ENCODE measurements at regions not wholly inside any gene's neighbourhood (a gene's known extent, or its start where the extent isn't known, plus 50 kb on each side); places are given as distances from the start of the nearest gene placed in this dataset.
"Not testable (repeated sequence)": the region's sequence is repeated elsewhere in the genome, so short reads cannot be mapped to it uniquely, and the experiment has no call there.

DNA sequence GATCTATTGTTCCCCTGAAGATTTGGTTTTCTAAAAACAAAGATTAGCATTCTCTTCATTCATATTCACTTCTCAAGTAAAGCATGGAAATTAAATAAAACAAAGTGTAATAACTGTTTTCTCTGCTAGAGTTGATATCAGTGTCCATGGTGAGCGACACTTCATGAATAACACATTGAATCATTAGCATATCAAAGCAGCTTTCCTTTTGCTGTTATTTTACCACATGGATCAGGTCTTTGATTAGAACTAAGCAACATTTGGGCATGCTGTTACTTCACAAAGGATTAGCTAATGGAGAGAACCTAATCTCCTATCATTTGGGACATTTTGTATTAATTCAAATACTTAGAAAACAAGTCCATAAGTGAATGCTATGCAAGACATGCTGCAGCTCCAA lies 368.8 kb upstream of the CDH19 start:
- H3K4me3 Mint-ChIP-seq, result no peak overlapping the region
- no peak for ATAC-seq
- H3K9me3 Mint-ChIP-seq, result no peaks in the 10 kb centered on the region
- no peak for DNase-seq
- H3K36me3 Mint-ChIP-seq (ENCODE audit: low read depth), result no peaks in the 10 kb centered on the region
- H3K27ac Mint-ChIP-seq, result no peak overlapping the region
- H3K4me1 Mint-ChIP-seq, result no peaks in the 10 kb centered on the region
- H3K27me3 Mint-ChIP-seq, result no peaks in the 10 kb centered on the region

DNA sequence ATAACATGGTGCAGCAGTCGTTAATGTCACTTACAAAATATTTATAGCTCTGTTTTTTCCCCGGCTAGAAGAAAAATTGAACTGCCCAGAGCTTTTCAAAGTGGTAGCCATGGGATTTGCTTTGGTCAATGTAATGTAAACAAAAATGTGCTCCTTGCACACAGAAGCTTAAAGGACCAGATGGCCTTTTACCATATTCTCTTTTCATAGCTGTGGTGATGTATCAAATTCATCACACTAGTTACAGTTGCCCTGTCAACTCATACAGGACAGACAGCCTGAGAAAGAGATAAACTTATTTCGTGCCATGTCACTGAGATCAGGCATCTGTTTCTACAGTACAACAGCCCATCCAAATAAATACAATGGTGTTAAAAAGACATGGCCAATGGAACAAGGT lies 368.1 kb upstream of the CDH19 start:
- Mint-ChIP-seq H3K4me1 (no peaks in the 10 kb centered on the region), H3K36me3 (ENCODE audit: low read depth) (no peaks in the 10 kb centered on the region), H3K27ac (no peak overlapping the region), H3K4me3 (no peak overlapping the region), H3K9me3 (no peaks in the 10 kb centered on the region), H3K27me3 (no peaks in the 10 kb centered on the region)
- DNase-seq (no peak), ATAC-seq (no peak)

DNA sequence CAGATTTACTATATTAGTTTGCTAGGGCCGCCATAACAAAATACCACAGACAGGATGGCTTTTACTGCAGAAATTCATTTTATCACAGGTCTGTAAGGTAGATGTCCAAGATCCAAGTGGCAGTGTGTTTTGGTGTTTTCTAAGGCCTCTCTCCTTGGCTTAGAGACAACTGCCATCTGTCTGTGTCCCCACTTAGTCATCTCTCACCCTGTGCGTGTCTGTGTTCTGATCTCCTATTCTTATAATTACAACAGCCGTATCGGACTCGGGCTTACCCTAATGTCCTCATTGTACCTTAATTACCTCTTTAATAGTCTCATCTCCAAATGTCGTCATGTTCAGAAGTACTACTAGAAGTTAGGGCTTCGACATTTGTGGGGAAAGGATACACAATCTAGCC lies 362.3 kb upstream of the CDH19 start:
- DNase-seq, result no peak
- no peak overlapping the region for H3K27ac Mint-ChIP-seq
- no peaks in the 10 kb centered on the region for H3K9me3 Mint-ChIP-seq
- no peaks in the 10 kb centered on the region for H3K36me3 Mint-ChIP-seq (ENCODE audit: low read depth)
- no peaks in the 10 kb centered on the region for H3K27me3 Mint-ChIP-seq
- no peaks in the 10 kb centered on the region for H3K4me1 Mint-ChIP-seq
- H3K4me3 Mint-ChIP-seq, result no peak overlapping the region
- no peak for ATAC-seq

DNA sequence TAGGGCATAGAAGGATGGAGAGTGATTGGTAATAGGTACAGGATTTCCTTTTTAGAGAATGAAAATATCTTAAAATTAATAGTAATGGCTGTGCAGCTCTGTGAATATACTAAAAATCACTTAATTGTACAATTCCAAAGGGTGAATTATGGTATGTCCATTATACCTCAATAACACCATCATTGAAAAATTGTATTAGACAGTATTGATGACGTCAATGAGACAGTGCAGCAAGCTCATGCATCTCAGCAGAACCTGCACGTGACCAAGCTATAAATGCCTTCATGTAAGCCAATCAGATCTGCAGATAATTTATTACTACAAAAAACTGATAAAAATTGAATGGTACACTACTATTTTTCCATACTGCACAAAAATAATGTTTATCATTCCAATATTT lies 354.4 kb upstream of the CDH19 start:
- H3K36me3 Mint-ChIP-seq (ENCODE audit: low read depth), result no peaks in the 10 kb centered on the region
- H3K27ac Mint-ChIP-seq, result no peak overlapping the region
- no peaks in the 10 kb centered on the region for H3K27me3 Mint-ChIP-seq
- no peaks in the 10 kb centered on the region for H3K4me1 Mint-ChIP-seq
- no peaks in the 10 kb centered on the region for H3K9me3 Mint-ChIP-seq
- ATAC-seq (no peak), DNase-seq (no peak)
- no peak overlapping the region for H3K4me3 Mint-ChIP-seq

DNA sequence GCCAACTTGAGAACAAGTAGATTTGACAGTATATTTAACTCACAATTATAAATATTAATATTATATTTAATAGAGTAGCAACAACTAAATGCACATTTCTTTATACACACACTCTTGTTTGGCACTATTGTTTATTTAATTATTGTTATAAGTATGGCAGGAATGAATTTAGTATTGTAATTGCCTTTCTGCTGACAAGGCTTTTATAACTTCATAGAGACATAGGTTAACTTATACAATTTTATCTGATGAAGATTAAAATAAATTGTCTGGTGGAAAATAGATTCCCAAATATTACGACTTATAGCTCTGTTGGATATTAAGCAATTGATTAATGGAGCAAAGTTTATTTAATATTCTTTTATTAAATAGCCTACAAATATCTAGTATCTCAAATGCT lies 347.9 kb upstream of the CDH19 start:
- Mint-ChIP-seq H3K4me3 (no peak overlapping the region), H3K36me3 (ENCODE audit: low read depth) (no peaks in the 10 kb centered on the region), H3K27ac (no peak overlapping the region), H3K27me3 (no peaks in the 10 kb centered on the region), H3K4me1 (no peaks in the 10 kb centered on the region), H3K9me3 (peaks cover 3% of the 10 kb centered on the region)
- ATAC-seq (no peak), DNase-seq (no peak)

DNA sequence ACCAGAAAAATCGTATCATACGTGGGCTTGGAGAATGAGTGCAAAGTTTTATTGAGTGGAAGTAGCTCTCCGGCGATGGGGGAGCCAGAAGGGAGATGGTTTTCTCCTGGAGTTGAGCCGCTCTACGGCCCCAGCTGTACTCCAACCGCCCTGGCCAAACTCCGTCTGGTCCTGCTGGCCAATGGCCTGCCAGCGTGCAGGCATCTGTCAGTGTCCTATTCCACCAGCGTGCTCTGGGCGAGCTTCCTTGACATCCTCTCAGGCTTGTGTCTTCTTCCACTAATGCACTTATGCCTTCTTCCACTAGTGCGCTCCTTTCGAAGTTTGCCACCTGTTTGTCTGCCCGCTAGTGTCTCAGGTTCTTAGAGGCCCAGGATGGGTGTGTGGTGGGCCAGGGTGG lies 345.5 kb upstream of the CDH19 start:
- no peak for DNase-seq
- peaks cover 3% of the 10 kb centered on the region for H3K9me3 Mint-ChIP-seq
- H3K4me1 Mint-ChIP-seq, result no peaks in the 10 kb centered on the region
- no peak overlapping the region for H3K4me3 Mint-ChIP-seq
- no peak for ATAC-seq
- no peak overlapping the region for H3K27ac Mint-ChIP-seq
- no peaks in the 10 kb centered on the region for H3K27me3 Mint-ChIP-seq
- H3K36me3 Mint-ChIP-seq (ENCODE audit: low read depth), result no peaks in the 10 kb centered on the region

DNA sequence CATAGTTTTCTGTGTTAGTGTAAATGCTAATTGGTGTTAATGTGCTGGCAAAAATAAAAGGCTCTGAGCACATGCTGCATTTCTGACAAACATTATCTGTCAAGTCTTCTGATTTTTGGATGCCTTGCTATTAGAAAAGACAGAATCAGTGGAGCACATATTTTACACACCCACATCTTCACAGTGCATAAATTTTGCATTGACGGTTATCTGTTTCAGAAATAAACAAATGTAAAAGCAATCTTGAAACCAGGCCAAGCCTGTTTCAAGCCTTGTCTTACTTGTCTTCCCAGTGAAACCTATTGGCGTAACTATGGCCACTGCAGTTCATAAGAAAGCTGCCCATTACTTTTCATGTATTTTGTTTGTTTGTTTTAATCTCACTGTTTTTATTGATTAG lies 333.7 kb upstream of the CDH19 start:
- Mint-ChIP-seq H3K27ac (no peak overlapping the region), H3K27me3 (no peaks in the 10 kb centered on the region), H3K36me3 (ENCODE audit: low read depth) (no peaks in the 10 kb centered on the region), H3K4me3 (no peak overlapping the region), H3K9me3 (peaks cover 14% of the 10 kb centered on the region), H3K4me1 (no peaks in the 10 kb centered on the region)
- DNase-seq (no peak), ATAC-seq (no peak)

DNA sequence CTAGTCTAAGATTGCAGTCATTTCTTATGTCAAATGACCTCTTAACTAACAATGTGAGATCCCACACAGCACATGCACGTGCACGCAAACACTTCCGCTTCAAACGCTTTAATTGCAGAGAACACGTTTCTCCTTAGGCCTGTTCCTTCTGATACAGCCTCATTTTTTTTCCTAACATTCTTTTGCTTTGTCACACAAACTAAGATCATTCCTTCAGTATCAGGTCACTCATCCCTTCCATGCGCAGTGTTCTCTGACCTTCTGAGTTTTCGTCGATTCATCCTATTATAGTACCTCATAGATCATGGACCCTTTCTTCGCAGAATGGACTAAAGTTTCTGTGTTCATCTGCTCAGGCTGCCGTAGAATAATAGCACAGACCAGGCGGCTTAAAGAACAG lies 327.1 kb upstream of the CDH19 start:
- H3K4me1 Mint-ChIP-seq, result no peaks in the 10 kb centered on the region
- no peak for ATAC-seq

DNA sequence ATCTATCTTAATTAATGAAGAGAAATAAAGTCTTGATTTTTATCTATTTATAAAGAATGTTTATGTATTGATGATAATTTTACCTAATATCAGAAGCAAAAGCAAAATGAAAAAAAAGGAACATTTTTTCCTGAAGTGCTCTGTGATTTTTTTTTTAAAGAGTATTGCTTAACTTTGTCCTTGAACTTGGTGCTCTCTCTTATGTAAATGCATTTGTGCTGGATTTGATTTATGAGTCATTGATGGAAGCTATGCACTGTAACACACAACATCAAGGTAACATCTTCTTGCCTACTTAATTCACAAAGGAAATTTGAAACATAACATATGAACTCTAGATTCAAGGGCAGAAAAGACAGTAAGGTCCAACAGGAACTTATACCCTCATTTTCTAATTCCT lies 312.9 kb upstream of the CDH19 start:
- DNase-seq, result no peak
- Mint-ChIP-seq H3K36me3 (ENCODE audit: low read depth) (no peaks in the 10 kb centered on the region), H3K27me3 (no peaks in the 10 kb centered on the region), H3K9me3 (peaks cover 4% of the 10 kb centered on the region), H3K27ac (no peak overlapping the region), H3K4me3 (no peak overlapping the region), H3K4me1 (no peaks in the 10 kb centered on the region)
- ATAC-seq, result no peak

More for the DNA sequence above, 327.1 kb upstream of the CDH19 start:
- no peak for DNase-seq
- Mint-ChIP-seq H3K27me3 (no peaks in the 10 kb centered on the region), H3K4me3 (no peak overlapping the region), H3K9me3 (peaks cover 13% of the 10 kb centered on the region), H3K27ac (no peak overlapping the region), H3K36me3 (ENCODE audit: low read depth) (no peaks in the 10 kb centered on the region)

DNA sequence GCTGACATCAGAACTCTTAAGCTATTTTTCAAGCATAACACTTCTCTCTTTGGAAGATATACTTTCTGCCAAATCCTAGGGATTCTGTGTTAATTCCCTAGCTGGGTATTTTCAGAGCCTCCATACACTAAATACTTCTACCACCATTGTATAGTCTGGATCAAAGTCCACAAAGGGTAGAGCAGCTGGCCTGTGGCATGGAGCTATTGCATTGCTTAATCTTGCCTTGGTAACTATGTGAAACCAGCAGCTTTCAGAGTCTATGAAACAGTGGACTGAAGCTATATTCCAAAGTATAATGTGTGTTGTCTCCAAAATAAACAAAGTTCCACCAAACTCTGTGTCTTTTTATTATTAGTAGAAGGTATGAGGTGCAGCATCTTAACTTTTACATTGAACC lies 296.9 kb upstream of the CDH19 start:
- Mint-ChIP-seq H3K4me3 (no peak overlapping the region), H3K9me3 (no peaks in the 10 kb centered on the region), H3K27me3 (no peaks in the 10 kb centered on the region), H3K27ac (no peak overlapping the region), H3K4me1 (no peaks in the 10 kb centered on the region), H3K36me3 (ENCODE audit: low read depth) (no peaks in the 10 kb centered on the region)
- DNase-seq, result no peak
- ATAC-seq, result no peak

DNA sequence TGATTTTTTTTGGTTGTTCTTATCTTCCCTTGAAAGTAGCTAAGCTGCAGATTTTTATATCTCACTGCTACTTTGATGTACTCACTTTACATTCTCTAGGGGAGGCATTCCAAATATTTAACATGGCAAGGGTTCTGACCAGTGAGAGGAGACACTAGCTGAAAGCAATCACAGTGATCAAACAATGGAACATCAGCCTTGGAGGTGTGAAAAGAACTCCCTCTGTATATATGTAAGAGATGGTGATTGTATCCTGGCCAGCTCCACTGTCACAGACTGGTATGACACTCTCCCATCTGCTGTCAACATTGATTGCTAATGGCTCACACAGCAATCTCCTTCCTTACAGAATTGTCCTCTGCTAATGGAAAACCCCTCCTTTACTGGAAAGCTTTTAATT lies 291.7 kb upstream of the CDH19 start:
- no peak overlapping the region for H3K4me3 Mint-ChIP-seq
- no peaks in the 10 kb centered on the region for H3K4me1 Mint-ChIP-seq
- no peak for DNase-seq
- ATAC-seq, result no peak
- no peak overlapping the region for H3K27ac Mint-ChIP-seq
- H3K27me3 Mint-ChIP-seq, result no peaks in the 10 kb centered on the region
- no peaks in the 10 kb centered on the region for H3K36me3 Mint-ChIP-seq (ENCODE audit: low read depth)
- no peaks in the 10 kb centered on the region for H3K9me3 Mint-ChIP-seq

DNA sequence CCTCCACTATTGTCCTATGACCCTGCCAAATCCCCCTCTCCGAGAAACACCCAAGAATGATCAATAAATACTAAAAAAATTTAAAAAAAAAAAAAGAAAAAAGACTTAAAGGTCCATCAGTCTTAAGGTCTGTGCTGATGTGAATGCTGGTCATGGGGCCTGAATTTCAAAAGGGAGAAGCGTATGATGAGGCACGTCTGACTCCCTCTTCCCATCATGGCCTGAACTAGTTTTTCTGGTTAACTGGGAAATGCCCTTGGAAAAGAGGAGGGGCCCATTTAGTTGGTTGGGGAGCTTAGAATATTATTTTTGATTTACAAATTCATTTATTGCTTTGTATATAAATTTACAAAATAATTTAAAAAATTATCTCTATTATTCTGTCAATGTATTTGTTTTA lies 291.0 kb upstream of the CDH19 start:
- H3K27ac Mint-ChIP-seq, result no peak overlapping the region
- H3K9me3 Mint-ChIP-seq, result no peaks in the 10 kb centered on the region
- no peak for ATAC-seq
- no peaks in the 10 kb centered on the region for H3K4me1 Mint-ChIP-seq
- H3K4me3 Mint-ChIP-seq, result no peak overlapping the region
- no peak for DNase-seq
- H3K27me3 Mint-ChIP-seq, result no peaks in the 10 kb centered on the region
- H3K36me3 Mint-ChIP-seq (ENCODE audit: low read depth), result no peaks in the 10 kb centered on the region

DNA sequence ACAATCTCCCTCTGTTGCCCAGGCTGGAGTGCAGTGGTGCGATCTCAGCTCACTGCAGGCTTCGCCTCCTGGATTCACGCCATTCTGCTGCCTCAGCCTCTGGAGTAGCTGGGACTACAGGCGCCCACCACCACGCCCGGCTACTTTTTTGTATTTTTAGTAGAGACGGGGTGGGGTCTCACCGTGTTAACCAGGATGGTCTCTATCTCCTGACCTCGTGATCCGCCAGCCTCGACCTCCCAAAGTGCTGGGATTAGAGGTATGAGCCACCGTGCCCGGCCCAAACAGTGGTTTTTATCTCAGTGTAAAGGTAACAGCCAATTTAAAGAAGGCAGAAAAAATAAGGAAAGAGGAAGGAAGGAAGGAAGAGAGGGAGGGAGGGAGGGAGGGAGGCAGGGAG lies 288.5 kb upstream of the CDH19 start:
- not testable (repeated sequence) for DNase-seq; H3K4me3 Mint-ChIP-seq; H3K4me1 Mint-ChIP-seq; ATAC-seq; H3K9me3 Mint-ChIP-seq; H3K27ac Mint-ChIP-seq; H3K36me3 Mint-ChIP-seq (ENCODE audit: low read depth); H3K27me3 Mint-ChIP-seq

DNA sequence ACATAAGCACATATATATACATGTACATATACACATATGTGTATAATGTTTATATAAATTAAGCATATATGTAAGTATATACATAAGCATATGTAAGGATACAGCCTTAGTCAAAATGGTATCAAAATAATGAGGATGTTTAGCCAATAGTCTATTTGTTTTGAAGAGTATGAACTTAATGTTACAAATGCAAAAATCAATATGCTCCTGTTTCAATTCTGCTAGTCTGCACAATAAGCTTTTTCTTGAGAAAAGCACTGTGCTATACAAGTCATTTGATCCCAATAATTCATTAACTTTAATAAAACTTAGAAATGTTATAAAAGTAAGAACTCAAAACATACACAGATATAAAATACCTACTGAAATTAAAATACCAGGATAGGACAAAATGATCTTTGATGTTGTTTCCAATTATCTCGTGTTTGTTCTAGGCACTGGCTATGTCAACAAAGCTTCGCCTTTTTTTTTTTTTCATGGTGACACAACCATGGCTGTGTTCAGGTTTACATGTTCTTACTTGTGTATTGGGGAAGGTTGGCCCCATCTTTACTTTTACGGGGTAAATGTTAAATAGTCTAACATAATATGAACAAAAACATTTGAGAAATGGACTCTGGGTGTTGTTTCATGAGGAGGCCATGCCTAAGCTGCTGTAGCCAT lies 271.1 kb upstream of the CDH19 start:
- no peaks in the 10 kb centered on the region for H3K27me3 Mint-ChIP-seq
- no peaks in the 10 kb centered on the region for H3K9me3 Mint-ChIP-seq
- H3K4me3 Mint-ChIP-seq, result no peak overlapping the region
- no peaks in the 10 kb centered on the region for H3K4me1 Mint-ChIP-seq
- DNase-seq (no peak), ATAC-seq (no peak)
- H3K36me3 Mint-ChIP-seq (ENCODE audit: low read depth), result no peaks in the 10 kb centered on the region
- H3K27ac Mint-ChIP-seq, result no peak overlapping the region

DNA sequence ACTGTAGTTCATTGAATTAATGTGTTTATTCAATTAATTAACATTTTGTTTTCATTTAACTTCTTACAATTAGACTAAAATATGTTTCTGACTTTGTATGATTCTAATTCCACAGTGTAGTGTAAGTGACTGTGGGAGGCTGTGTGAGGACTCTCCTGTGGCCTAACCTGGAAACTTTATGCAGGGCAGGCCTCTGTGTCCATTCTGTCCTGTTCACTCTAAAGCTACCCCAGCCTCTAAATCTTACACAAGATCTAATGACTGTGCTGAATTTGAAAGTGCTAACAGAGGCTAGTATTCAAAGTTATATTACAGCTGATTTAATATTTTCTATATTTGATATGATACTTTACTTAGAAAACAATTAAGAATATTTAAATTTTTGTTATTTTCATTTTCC lies 270.5 kb upstream of the CDH19 start:
- H3K36me3 Mint-ChIP-seq (ENCODE audit: low read depth), result no peaks in the 10 kb centered on the region
- no peak for ATAC-seq
- H3K4me3 Mint-ChIP-seq, result no peak overlapping the region
- H3K27me3 Mint-ChIP-seq, result no peaks in the 10 kb centered on the region
- no peak for DNase-seq
- H3K9me3 Mint-ChIP-seq, result no peaks in the 10 kb centered on the region
- no peak overlapping the region for H3K27ac Mint-ChIP-seq
- H3K4me1 Mint-ChIP-seq, result no peaks in the 10 kb centered on the region

DNA sequence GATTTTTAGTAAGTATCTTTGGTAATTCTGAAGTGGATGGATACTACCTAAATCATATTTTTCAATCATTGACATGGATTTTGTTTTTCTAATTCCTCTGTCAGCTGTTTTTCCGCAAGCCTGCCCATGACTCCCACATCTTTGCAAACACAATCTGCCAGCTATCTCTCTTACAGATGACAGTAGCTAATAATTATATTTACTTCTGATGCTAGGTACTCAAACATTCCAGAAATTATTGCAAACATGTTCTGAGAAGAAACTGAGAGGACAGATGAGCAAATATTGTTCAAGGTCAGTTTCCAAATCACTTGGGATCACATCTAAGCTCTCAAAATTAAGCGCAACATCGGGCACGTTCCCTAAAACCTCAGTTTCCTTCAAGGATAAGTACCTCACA lies 270.0 kb upstream of the CDH19 start:
- ATAC-seq, result no peak
- H3K4me1 Mint-ChIP-seq, result no peaks in the 10 kb centered on the region
- H3K27me3 Mint-ChIP-seq, result no peaks in the 10 kb centered on the region
- no peak overlapping the region for H3K4me3 Mint-ChIP-seq
- no peak overlapping the region for H3K27ac Mint-ChIP-seq
- no peaks in the 10 kb centered on the region for H3K9me3 Mint-ChIP-seq
- DNase-seq, result no peak
- no peaks in the 10 kb centered on the region for H3K36me3 Mint-ChIP-seq (ENCODE audit: low read depth)

All from activated naive CD8-positive, alpha-beta T cell treated with anti-CD3 and anti-CD28 coated beads, Interleukin-2, amount 50 U/mL, for 24 hours (primary cell).